MM.1S (cell line): ENCODE measurements at regions not wholly inside any gene's neighbourhood (a gene's known extent, or its start where the extent isn't known, plus 50 kb on each side); places are given as distances from the start of the nearest gene placed in this dataset.

ENCODE experiments used
- EZH2 ChIP-seq: fragments of 300-600 bp; sonication (generic); optimal IDR thresholded peaks from 2 replicates; pipeline ENCODE3; 2017; ENCODE audit warnings: low read depth, mild to moderate bottlenecking, antibody characterized with exemption, low read length, mixed read lengths
- EZH2phosphoT487 ChIP-seq: fragments of 300-600 bp; sonication (generic); IDR thresholded peaks from 2 replicates; pipeline ENCODE4 v1.6.1; 2018; ENCODE audit warnings: antibody characterized with exemption, low read length
- TF ChIP-seq, protein P1 (sequence below): fragments of 300-600 bp; sonication (generic); IDR thresholded peaks from 2 replicates; pipeline ENCODE4 v1.5.1; 2016; ENCODE audit warnings: antibody characterized with exemption, low read length, mixed read lengths

DNA sequence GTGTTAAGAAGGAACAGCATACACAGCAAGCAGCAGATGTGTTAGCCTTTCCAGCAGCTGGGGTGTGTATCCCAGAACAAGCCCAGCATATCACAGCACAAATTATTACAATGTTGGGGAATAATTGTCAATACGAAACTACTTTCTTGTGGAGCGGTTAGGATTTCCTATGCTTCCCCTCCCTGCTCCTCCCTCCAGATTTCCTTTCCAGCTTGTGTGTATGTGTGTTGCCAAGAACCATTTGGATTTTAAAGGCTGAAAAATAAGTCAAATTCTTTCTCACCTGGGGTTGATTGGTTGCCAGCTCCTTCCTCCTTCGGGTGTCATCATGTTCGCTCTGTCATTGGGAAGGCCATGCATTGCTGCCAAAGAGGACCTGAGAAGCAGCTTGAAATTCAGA lies 178.2 kb upstream of the FRMPD4 start:
- TF ChIP-seq, protein P1, sequence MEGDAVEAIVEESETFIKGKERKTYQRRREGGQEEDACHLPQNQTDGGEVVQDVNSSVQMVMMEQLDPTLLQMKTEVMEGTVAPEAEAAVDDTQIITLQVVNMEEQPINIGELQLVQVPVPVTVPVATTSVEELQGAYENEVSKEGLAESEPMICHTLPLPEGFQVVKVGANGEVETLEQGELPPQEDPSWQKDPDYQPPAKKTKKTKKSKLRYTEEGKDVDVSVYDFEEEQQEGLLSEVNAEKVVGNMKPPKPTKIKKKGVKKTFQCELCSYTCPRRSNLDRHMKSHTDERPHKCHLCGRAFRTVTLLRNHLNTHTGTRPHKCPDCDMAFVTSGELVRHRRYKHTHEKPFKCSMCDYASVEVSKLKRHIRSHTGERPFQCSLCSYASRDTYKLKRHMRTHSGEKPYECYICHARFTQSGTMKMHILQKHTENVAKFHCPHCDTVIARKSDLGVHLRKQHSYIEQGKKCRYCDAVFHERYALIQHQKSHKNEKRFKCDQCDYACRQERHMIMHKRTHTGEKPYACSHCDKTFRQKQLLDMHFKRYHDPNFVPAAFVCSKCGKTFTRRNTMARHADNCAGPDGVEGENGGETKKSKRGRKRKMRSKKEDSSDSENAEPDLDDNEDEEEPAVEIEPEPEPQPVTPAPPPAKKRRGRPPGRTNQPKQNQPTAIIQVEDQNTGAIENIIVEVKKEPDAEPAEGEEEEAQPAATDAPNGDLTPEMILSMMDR: no peak
- TF ChIP-seq EZH2: no peak
- TF ChIP-seq EZH2phosphoT487: no peak
